ENCODE measurements at regions not wholly inside any gene's neighbourhood (a gene's known extent, or its start where the extent isn't known, plus 50 kb on each side); places are given as distances from the start of the nearest gene placed in this dataset.

GRCh38 chr5:136484808-136485325 is 119.5 kb upstream of the TRPC7 start:
- no peak overlapping the region for H3K27ac ChIP-seq (ENCODE audit: low read depth)
- DNase-seq (ENCODE audit: low spot score) (no peak), ATAC-seq (no peak)
- 0 out of 2 replicates have a peak, but pooled peaks cover 3% of the 10 kb centered on the region for H4K20me1 ChIP-seq (replicated peaks; ENCODE audit: insufficient read depth)
- Mint-ChIP-seq H3K27me3 (ENCODE audit: insufficient read depth, low read depth, poor library complexity) (peaks cover 1% of the 10 kb centered on the region), H3K36me3 (ENCODE audit: low read depth) (peaks cover 7% of the 10 kb centered on the region; the same call in 2 of the 3 replicates), H3K9me3 (no peaks in the 10 kb centered on the region), H3K27ac (no peak overlapping the region), H3K4me3 (no peak overlapping the region), H3K4me1 (peaks cover 46% of the 10 kb centered on the region)
- H3K79me2 ChIP-seq (replicated peaks; ENCODE audit: insufficient read depth) = peaks cover 79% of the 10 kb centered on the region
- no peaks in the 10 kb centered on the region for H3K36me3 ChIP-seq (ENCODE audit: insufficient read depth)
- no peaks in the 10 kb centered on the region for H3F3A ChIP-seq (replicated peaks; ENCODE audit: low read depth)
- no peak overlapping the region for H3K4me2 ChIP-seq
- no peaks in the 10 kb centered on the region for H3K27me3 ChIP-seq (ENCODE audit: insufficient read depth)
- no peak overlapping the region for H2AFZ ChIP-seq
- no peak overlapping the region for H3K4me3 ChIP-seq
- H3K9me2 ChIP-seq (ENCODE audit: insufficient read depth) = no peaks in the 10 kb centered on the region
- H3K4me1 ChIP-seq (ENCODE audit: insufficient read depth) = peaks cover 11% of the 10 kb centered on the region
- TF ChIP-seq EZH2 (IDR thresholded peaks at IDR 0.05; ENCODE audit: low read depth, unreplicated experiment) (no peak), ZNF331 (CRISPR knock-in tag; IDR thresholded peaks at IDR 0.05; ENCODE audit: low read depth) (no peak), CTCF (conservative IDR thresholded peaks at IDR 0.05; ENCODE audit: low read depth in 2 of 2) (no peak), STAT1 (IDR thresholded peaks at IDR 0.05; ENCODE audit: unreplicated experiment) (no peak), JUNB (IDR thresholded peaks at IDR 0.05; ENCODE audit: unreplicated experiment) (no peak), ZNF462 (CRISPR knock-in tag; IDR thresholded peaks at IDR 0.05) (no peak), ETS1 (IDR thresholded peaks at IDR 0.05) (no peak), EZH2phosphoT487 (IDR thresholded peaks at IDR 0.05; ENCODE audit: unreplicated experiment) (no peak), POLR2AphosphoS5 (IDR thresholded peaks at IDR 0.05; ENCODE audit: low read depth) (no peak), ZNF114 (CRISPR knock-in tag; IDR thresholded peaks at IDR 0.05) (no peak), REST (IDR thresholded peaks at IDR 0.05; ENCODE audit: unreplicated experiment) (no peak), CREB1 (CRISPR knock-in tag; IDR thresholded peaks at IDR 0.05; ENCODE audit: low read depth) (no peak), NANOG (IDR thresholded peaks at IDR 0.05; ENCODE audit: borderline replicate concordance) (no peak)

Measured in GM23338 (cell line).